Spinal cord (tissue), 9 donors: ENCODE measurements at regions not wholly inside any gene's neighbourhood (a gene's known extent, or its start where the extent isn't known, plus 50 kb on each side); places are given as distances from the start of the nearest gene placed in this dataset.

ENCODE experiments used
- DNase-seq, 6 donors: peaks; one replicate each; pipeline versions ENCODE4 v3.0.0 to v3.0.0-alpha.2; 2013 to 2015; ENCODE audit warnings: low spot score in 6 of 6, low read depth in 4 of 6
- H3K27ac ChIP-seq: one replicate; pipeline ENCODE4 v1.5.1; 2013; ENCODE audit warnings: low read depth, low read length, control low read depth
- H3K27me3 ChIP-seq: one replicate; pipeline ENCODE4 v1.6.1; 2013; ENCODE audit warnings: low read length; ENCODE audit not compliant: control insufficient read depth, insufficient read depth
- H3K36me3 ChIP-seq: one replicate; pipeline ENCODE4 v1.6.1; 2013; ENCODE audit warnings: low read length; ENCODE audit not compliant: control insufficient read depth, insufficient read depth
- H3K4me1 ChIP-seq: one replicate; pipeline ENCODE4 v1.6.1; 2013; ENCODE audit warnings: low read length; ENCODE audit not compliant: control insufficient read depth, insufficient read depth
- H3K4me3 ChIP-seq: one replicate; pipeline ENCODE4 v1.5.1; 2013; ENCODE audit warnings: low read depth, low read length, control low read depth
- H3K9me3 ChIP-seq: one replicate; pipeline ENCODE4 v1.6.1; 2013; ENCODE audit warnings: low read length; ENCODE audit not compliant: control insufficient read depth, insufficient read depth
- WGBS: methylation state at CpG from one replicate; pipeline ENCODE4 v1.1.5; 2013; ENCODE audit warnings: missing lambda C conversion rate; ENCODE audit not compliant: insufficient coverage; 5-methylcytosine and 5-hydroxymethylcytosine counted together
- donor health status: healthy.

DNA sequence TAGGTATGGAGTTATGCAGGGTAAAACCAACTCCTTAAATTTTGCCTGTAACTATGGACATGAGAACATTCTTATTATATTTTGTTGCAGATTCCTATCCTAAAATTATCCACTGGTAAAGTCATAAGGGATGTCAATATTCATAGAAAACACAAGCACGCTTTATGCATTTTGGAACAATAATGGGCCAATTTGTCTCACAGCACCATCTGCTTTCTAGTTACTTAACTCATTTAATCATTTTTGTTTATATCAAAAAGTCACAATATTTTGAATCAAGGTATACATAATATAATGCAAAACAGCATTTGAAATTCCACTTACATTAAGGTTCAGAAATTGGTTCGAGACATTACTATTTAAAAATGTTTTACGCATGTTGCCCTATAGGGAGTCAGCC, 203.0 kb downstream of the GABRG1 start:
- peak in 2 of 6 donors; percentile 8 to 73 for DNase-seq
- no peak overlapping the region for H3K27ac ChIP-seq
- no peaks in the 10 kb centered on the region for H3K9me3 ChIP-seq
- H3K36me3 ChIP-seq = no peaks in the 10 kb centered on the region
- H3K4me1 ChIP-seq = no peaks in the 10 kb centered on the region
- WGBS = 94% methylated on average over 2 of the region's 3 CpGs
- no peaks in the 10 kb centered on the region for H3K27me3 ChIP-seq
- H3K4me3 ChIP-seq = no peak overlapping the region

DNA sequence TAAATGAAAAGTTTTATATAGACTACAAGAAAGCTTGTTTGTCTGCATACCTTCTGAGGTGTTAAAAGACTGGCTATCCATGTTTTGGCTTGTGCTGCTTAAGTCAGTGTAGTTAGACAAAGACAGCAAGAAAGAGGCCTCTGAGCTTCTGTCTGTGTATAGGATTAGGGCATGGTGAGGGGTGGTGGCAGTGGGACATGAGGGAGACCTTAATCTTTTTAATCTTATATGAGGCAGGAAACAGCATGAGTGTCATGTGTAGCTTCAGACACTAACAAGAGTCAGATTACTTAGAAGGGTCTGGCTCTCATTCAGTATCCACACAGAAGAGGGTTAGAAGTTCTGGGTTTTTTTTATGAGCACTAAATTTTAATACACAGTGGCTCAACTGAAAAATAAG, 213.3 kb downstream of the GABRG1 start:
- Histone ChIP-seq H3K9me3 (no peaks in the 10 kb centered on the region), H3K27me3 (no peaks in the 10 kb centered on the region), H3K4me3 (no peak overlapping the region), H3K36me3 (no peaks in the 10 kb centered on the region), H3K4me1 (no peaks in the 10 kb centered on the region), H3K27ac (no peak overlapping the region)
- no peak for DNase-seq

DNA sequence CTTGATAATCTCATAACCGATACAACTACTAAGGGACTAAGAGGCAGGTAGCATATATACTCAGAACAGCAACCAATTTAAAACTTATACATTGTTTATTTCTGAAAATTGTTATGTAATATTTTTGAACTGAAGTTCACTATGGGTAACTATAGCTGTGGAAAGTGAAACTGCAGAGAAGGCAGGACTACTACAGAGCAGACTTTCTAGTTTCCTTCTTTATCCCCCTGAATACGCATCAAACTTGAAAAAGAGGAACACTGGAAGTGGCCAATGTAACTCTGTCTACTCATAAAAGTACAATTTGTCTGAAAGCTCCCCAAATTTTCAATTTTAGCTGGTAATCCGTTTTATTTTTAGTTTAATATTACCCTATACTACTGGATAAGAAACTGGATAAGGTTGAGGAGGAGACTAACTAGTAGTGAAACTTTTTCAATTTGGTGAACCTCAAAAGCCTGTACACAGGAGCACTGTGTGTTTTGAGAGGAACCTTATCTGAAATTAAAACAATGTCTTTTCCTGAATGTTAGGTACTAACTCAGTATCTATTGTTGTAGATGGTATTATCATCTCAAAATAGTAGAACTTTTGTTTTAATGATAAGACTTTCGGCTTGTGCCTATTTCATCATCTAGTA, 225.8 kb downstream of the GABRG1 start:
- no peaks in the 10 kb centered on the region for H3K27me3 ChIP-seq
- no peaks in the 10 kb centered on the region for H3K9me3 ChIP-seq
- no peaks in the 10 kb centered on the region for H3K4me1 ChIP-seq
- no peak overlapping the region for H3K4me3 ChIP-seq
- DNase-seq = no peak
- no peak overlapping the region for H3K27ac ChIP-seq
- WGBS = no CpG with 5 or more reads among the region's 4 CpGs
- no peaks in the 10 kb centered on the region for H3K36me3 ChIP-seq

DNA sequence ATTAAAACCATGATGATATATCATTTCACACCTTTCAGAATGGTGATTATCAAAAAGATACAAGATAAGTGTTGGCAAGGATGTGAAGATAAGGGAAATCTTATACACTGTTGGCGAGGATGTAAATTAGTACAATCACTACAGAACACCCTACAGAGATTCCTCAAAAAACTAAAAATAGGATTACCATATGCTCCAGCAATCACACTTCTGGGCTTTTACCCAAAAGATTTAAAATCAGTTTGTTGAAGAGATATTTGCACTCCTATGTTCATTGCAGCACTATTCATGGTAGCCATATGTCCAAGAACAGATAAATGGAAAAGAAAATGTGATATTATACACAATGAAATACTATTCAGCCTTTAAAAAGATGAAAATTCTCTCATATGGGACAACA, 240.4 kb downstream of the GABRG1 start:
- Histone ChIP-seq H3K4me3 (no peak overlapping the region), H3K4me1 (no peaks in the 10 kb centered on the region), H3K27ac (no peak overlapping the region), H3K36me3 (no peaks in the 10 kb centered on the region), H3K9me3 (peaks cover 5% of the 10 kb centered on the region), H3K27me3 (no peaks in the 10 kb centered on the region)
- DNase-seq = peak in 1 of 6 donors; percentile 65
- WGBS = no CpG with 5 or more reads among the region's 1 CpG

DNA sequence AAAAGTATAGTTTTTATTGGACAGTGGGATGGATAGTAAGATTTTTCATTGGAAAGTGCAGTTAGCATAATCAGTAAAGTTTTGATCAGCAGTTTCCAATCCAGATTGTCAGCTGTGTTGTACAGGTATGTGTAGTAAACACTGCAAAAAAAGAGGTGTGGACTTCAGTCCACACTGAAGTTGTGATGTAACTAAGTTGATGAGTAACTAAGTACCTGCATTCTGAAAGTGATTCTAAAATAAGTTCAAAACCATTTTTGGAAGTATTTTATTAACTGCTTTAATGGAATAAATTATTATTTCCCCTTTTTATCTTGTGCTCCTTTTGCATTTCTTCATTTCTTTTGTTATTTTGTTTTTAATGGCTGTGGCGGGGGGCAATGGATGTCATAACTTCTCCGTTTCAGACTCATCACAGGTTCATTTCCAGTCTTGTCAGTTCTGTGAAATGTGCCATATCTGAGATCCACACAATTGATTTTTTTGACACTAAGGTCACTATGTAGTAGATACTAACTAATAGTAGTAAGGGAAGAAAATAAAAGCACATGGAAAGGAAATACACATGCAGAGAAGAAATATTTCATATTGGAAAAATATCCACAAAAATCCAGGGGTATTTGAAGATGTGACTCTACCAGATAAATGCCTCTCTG, 247.5 kb downstream of the GABRG1 start:
- Histone ChIP-seq H3K36me3 (no peaks in the 10 kb centered on the region), H3K27me3 (no peaks in the 10 kb centered on the region), H3K27ac (no peak overlapping the region), H3K4me3 (no peak overlapping the region), H3K4me1 (no peaks in the 10 kb centered on the region), H3K9me3 (no peaks in the 10 kb centered on the region)
- no CpG with 5 or more reads among the region's 2 CpGs for WGBS
- DNase-seq = no peak

DNA sequence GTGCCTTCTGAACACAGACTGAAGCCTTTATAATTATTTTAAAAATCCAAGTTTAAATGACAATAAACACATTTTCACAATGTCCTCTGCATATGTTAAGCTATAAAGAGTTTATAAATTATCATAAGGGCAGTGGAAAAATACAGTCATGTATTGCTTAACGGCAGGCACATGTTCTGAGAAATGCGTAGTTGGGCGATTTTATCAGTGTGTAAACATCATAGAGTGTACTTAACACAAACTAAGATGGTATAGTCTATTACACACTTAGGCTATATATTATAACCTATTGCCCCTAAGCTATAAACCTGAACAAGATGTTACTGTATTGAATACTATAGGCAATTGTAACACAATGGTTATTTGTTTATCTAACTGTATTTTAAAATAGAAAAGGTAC, 254.7 kb downstream of the GABRG1 start:
- H3K4me3 ChIP-seq = no peak overlapping the region
- H3K9me3 ChIP-seq = no peaks in the 10 kb centered on the region
- WGBS = no CpG with 5 or more reads among the region's 3 CpGs
- no peaks in the 10 kb centered on the region for H3K36me3 ChIP-seq
- H3K4me1 ChIP-seq = no peaks in the 10 kb centered on the region
- H3K27ac ChIP-seq = no peak overlapping the region
- DNase-seq = no peak
- no peaks in the 10 kb centered on the region for H3K27me3 ChIP-seq

DNA sequence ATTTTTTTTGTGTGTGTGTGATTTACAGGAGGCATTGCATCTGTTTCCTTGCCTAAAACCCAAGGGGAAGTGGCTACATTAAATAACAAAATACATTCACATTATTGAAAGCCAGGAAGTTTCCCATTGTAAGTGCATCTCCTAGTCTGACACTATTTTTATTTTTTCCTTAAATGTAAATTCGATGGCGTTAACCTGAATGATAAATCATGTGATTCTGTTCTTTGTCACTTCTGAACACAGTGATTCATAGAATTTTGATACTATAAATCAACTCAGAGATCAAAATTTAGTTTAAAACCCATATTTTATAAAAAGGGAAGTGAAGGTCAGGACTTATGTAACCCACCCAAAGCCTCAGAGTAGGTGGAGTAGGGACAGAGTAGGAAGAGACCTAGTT, 258.1 kb downstream of the GABRG1 start:
- Histone ChIP-seq H3K9me3 (no peaks in the 10 kb centered on the region), H3K4me1 (no peaks in the 10 kb centered on the region), H3K4me3 (no peak overlapping the region), H3K36me3 (no peaks in the 10 kb centered on the region), H3K27ac (no peak overlapping the region), H3K27me3 (no peaks in the 10 kb centered on the region)
- WGBS = no CpG with 5 or more reads among the region's 2 CpGs
- DNase-seq = no peak

DNA sequence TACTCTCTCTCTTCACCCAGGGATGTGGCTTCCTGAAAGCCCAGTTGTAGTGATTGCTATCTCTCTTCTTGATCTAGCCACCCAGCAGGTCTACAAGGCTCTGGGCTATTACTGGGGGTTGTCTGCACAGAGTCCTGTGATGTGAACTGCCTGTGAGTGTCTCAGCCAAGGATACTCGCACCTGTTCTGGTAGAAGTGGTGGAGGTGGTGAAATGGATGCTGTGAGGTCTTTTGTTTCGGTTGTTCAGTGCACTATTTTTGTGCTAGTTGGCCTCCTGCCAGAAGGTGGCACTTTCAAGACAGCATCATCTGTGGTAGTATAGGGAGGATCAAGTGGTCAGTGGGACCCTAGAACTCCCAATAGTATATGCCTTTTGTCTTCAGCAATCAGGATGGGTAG, 268.0 kb downstream of the GABRG1 start:
- no peaks in the 10 kb centered on the region for H3K36me3 ChIP-seq
- H3K27ac ChIP-seq = no peak overlapping the region
- no peaks in the 10 kb centered on the region for H3K9me3 ChIP-seq
- H3K4me3 ChIP-seq = no peak overlapping the region
- WGBS = 100% methylated on average over 2 of the region's 2 CpGs
- no peak for DNase-seq
- H3K27me3 ChIP-seq = no peaks in the 10 kb centered on the region
- H3K4me1 ChIP-seq = no peaks in the 10 kb centered on the region

DNA sequence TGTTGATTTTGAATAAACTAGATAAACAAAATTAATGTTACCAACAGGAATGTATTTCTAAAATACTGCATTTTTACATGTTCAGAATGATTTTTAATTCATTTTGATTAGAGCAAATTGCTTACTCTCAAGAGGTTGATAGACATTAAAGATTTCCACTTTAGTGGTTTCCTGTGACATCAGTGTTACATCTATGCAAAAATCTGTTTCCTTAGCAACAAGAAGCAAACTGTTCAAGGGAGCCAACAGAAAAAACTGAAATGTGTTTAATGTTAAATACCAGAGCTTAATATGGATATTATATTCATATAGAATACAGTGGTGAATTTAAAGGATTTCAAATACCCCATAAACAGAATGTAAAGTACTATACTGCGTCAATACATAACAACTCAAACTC, 277.8 kb downstream of the GABRG1 start:
- whole genome bisulfite sequencing = no CpG with 5 or more reads among the region's 1 CpG
- no peak overlapping the region for H3K4me3 ChIP-seq
- DNase-seq = peak in 3 of 6 donors; percentile 1 to 73 (median 61)
- H3K9me3 ChIP-seq = no peaks in the 10 kb centered on the region
- no peaks in the 10 kb centered on the region for H3K27me3 ChIP-seq
- H3K27ac ChIP-seq = no peak overlapping the region
- H3K4me1 ChIP-seq = no peaks in the 10 kb centered on the region
- H3K36me3 ChIP-seq = no peaks in the 10 kb centered on the region

DNA sequence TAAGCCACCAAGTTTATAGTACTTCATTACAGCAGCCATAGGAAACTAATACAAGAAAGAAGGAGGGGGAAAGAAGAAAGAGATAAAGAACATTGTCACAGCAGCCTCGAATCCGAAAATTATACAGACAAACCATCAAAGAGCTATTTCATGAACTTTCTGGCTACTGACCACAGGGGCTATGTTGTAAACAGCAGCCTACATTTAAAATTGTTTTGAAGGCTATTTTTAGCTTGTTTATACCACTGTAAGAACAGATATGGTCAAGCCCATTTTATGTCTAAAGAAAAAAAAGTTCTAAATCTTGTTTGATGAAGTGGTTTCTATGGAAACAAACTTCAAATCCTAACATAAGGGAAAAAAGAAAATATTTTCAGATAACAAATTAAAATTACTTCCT, 282.1 kb downstream of the GABRG1 start:
- Histone ChIP-seq H3K27me3 (no peaks in the 10 kb centered on the region), H3K4me1 (no peaks in the 10 kb centered on the region), H3K9me3 (no peaks in the 10 kb centered on the region), H3K36me3 (no peaks in the 10 kb centered on the region), H3K27ac (no peak overlapping the region), H3K4me3 (no peak overlapping the region)
- DNase-seq = no peak
- WGBS = no CpG with 5 or more reads among the region's 2 CpGs
